HCT116 (cell line): ENCODE measurements at regions not wholly inside any gene's neighbourhood (a gene's known extent, or its start where the extent isn't known, plus 50 kb on each side); places are given as distances from the start of the nearest gene placed in this dataset.

Experiments
- ATAC-seq: fragments of 200-7000 bp; cut with Tn5 transposase; 2 replicates; pipeline ENCODE4 v1.9.1; 2020; ENCODE audit warnings: mild to moderate bottlenecking, moderate library complexity
- BruUV-seq: library from RNA; stranded (reverse); fragments of 400-500 nt; replicated peaks from 2 replicates; lab custom pipeline; 2021; lab: Mats Ljungman, UMichigan
- CTCF ChIA-PET: fragments of 300-600 bp; sonication (Branson Sonifier 250); formaldehyde crosslinking; loops from one replicate; lab custom pipeline; 2021; ENCODE audit warnings: antibody characterized with exemption; lab: Charles Lee
- POLR2A ChIA-PET: fragments of 300-600, 350-600 bp; sonication (Branson Sonifier 250); formaldehyde crosslinking; loops from one replicate; lab custom pipeline; 2021; ENCODE audit warnings: antibody characterized with exemption; lab: Charles Lee
- RAD21 ChIA-PET, 2 experiments: fragments of 300-600 bp; sonication (Branson Sonifier 250); formaldehyde crosslinking; loops; one replicate each; lab custom pipeline; 2023; ENCODE audit warnings: low total read pairs in 2 of 2; ENCODE audit not compliant: uncharacterized antibody in 2 of 2, unreplicated experiment in 2 of 2, low non-redundant PET in 1 of 2; lab: Charles Lee
- DNase-seq: peaks from one replicate; pipeline ENCODE4 v3.0.0-alpha.2; 2010; ENCODE audit warnings: low read depth, low spot score
- H2AFZ ChIP-seq: fragments of 200-600 bp; shearing (Covaris generic), sonication (generic); 2 replicates; pipeline ENCODE4 v1.6.1; 2017; ENCODE audit warnings: low read depth, mixed run types, mixed read lengths, antibody characterized with exemption, low read length; ENCODE audit not compliant: poor library complexity, severe bottlenecking
- H3K27ac ChIP-seq: 2 replicates; pipeline ENCODE4 v1.5.1; 2012; ENCODE audit warnings: low read depth, low read length
- H3K27me3 ChIP-seq: fragments of 200-600 bp; sonication (generic); 2 replicates; pipeline ENCODE4 v1.6.1; 2016; ENCODE audit warnings: mixed run types, low read length, mixed read lengths; ENCODE audit not compliant: insufficient read depth
- H3K36me3 ChIP-seq, 2 experiments: fragments of 200-500 bp in 1 of 2; fragments of 200-600 bp in 1 of 2; sonication (Bioruptor generic) in 1 of 2; sonication (generic) in 1 of 2; 2 replicates each; pipeline versions ENCODE4 v1.5.1 to v1.6.1; 2014 to 2016; ENCODE audit warnings: low read length in 2 of 2, inconsistent platforms in 1 of 2, mixed read lengths in 1 of 2, mixed run types in 1 of 2; ENCODE audit not compliant: insufficient read depth in 2 of 2, control insufficient read depth in 1 of 2
- H3K4me1 ChIP-seq, 2 experiments: fragments of 200-600 bp in 1 of 2; sonication (generic) in 1 of 2; 2 replicates each; pipeline versions ENCODE4 v1.5.1 to v1.6.1; 2012 to 2017; ENCODE audit warnings: low read length in 2 of 2, inconsistent platforms in 1 of 2, mild to moderate bottlenecking in 1 of 2, mixed read lengths in 1 of 2, mixed run types in 1 of 2, moderate library complexity in 1 of 2; ENCODE audit not compliant: insufficient read depth in 2 of 2, control insufficient read depth in 1 of 2
- H3K4me2 ChIP-seq: fragments of 200-600 bp; sonication (generic); 2 replicates; pipeline ENCODE4 v1.6.1; 2017; ENCODE audit warnings: mixed run types, low read length, mixed read lengths
- H3K4me3 ChIP-seq, 2 experiments: fragments of 200-600 bp in 1 of 2; sonication (generic) in 1 of 2; replicated peaks in 1 of 2; 2 replicates each; pipeline ENCODE4 v1.5.1; 2011 to 2016; ENCODE audit warnings: low read length in 2 of 2, control low read depth in 1 of 2, low read depth in 1 of 2, mild to moderate bottlenecking in 1 of 2, mixed read lengths in 1 of 2, mixed run types in 1 of 2
- H3K79me2 ChIP-seq: fragments of 200-600 bp; sonication (generic); 2 replicates; pipeline ENCODE4 v1.6.1; 2017; ENCODE audit warnings: mild to moderate bottlenecking, mixed run types, low read length, moderate library complexity, mixed read lengths; ENCODE audit not compliant: insufficient read depth
- H3K9ac ChIP-seq: fragments of 200-600 bp; sonication (generic); 2 replicates; pipeline ENCODE4 v1.6.1; 2016; ENCODE audit warnings: low read length, mixed read lengths
- H3K9me2 ChIP-seq: fragments of 200-600 bp; sonication (generic), shearing (Covaris generic); 2 replicates; pipeline ENCODE4 v1.6.1; 2017; ENCODE audit warnings: mixed run types, mild to moderate bottlenecking, moderate library complexity; ENCODE audit not compliant: insufficient read depth
- H3K9me3 ChIP-seq, 2 experiments: fragments of 200-500 bp in 1 of 2; fragments of 200-600 bp in 1 of 2; sonication (Bioruptor generic) in 1 of 2; sonication (generic) in 1 of 2; 2 replicates each; pipeline ENCODE4 v1.6.1; 2014 to 2017; ENCODE audit warnings: low read length in 2 of 2, mixed read lengths in 2 of 2, inconsistent platforms in 1 of 2, low read depth in 1 of 2, mild to moderate bottlenecking in 1 of 2, mixed run types in 1 of 2, moderate library complexity in 1 of 2; ENCODE audit not compliant: control insufficient read depth in 1 of 2, insufficient read depth in 1 of 2
- H4K20me1 ChIP-seq: fragments of 200-600 bp; sonication (generic), shearing (Covaris generic); 2 replicates; pipeline ENCODE4 v1.6.1; 2017; ENCODE audit warnings: mixed run types, mild to moderate bottlenecking, moderate library complexity; ENCODE audit not compliant: insufficient read depth
- CBX3 ChIP-seq: IDR thresholded peaks from 2 replicates; pipeline ENCODE4 v1.6.1; 2012; ENCODE audit warnings: low read depth
- ELF1 ChIP-seq: IDR thresholded peaks from 2 replicates; pipeline ENCODE4 v1.6.1; 2012; ENCODE audit warnings: low read depth, borderline replicate concordance
- EZH2phosphoT487 ChIP-seq: fragments of 200-600 bp; IDR thresholded peaks from 2 replicates; pipeline ENCODE4 v1.6.1; 2018; ENCODE audit warnings: antibody characterized with exemption, borderline replicate concordance
- FOSL1 ChIP-seq: IDR thresholded peaks from 2 replicates; pipeline ENCODE4 v1.6.1; 2012; ENCODE audit warnings: low read depth
- POLR2A ChIP-seq: IDR thresholded peaks from 2 replicates; pipeline ENCODE4 v1.7.0; 2011; ENCODE audit warnings: borderline replicate concordance; ENCODE audit not compliant: insufficient read depth, insufficient read length; ENCODE audit errors: extremely low read depth
- RAD21 ChIP-seq: IDR thresholded peaks from 2 replicates; pipeline ENCODE4 v1.6.1; 2012; ENCODE audit warnings: low read depth, mild to moderate bottlenecking
- SIN3A ChIP-seq: IDR thresholded peaks from 2 replicates; pipeline ENCODE4 v1.6.1; 2012; ENCODE audit warnings: low read depth
- SP1 ChIP-seq: IDR thresholded peaks from 2 replicates; pipeline ENCODE4 v1.6.1; 2012; ENCODE audit warnings: low read depth
- SRF ChIP-seq: IDR thresholded peaks from 2 replicates; pipeline ENCODE4 v1.6.1; 2012; ENCODE audit warnings: low read depth
- TCF7L2 ChIP-seq: IDR thresholded peaks from 2 replicates; pipeline ENCODE4 v1.7.0; 2011; ENCODE audit warnings: borderline replicate concordance, inconsistent platforms; ENCODE audit not compliant: insufficient read depth, insufficient read length; ENCODE audit errors: extremely low read depth
- ZNF274 ChIP-seq: fragments of 200-500 bp; sonication (Bioruptor generic); IDR thresholded peaks from 2 replicates; pipeline ENCODE4 v1.6.1; 2014; ENCODE audit warnings: mild to moderate bottlenecking, low read depth, low read length, inconsistent platforms
- intact Hi-C: fragments of 100-400 bp; cut with micrococcal nuclease; formaldehyde crosslinking; loops from 2 replicates; pipeline ENCODE4 v1.10.0; 2022
- TF ChIP-seq, protein P1 (sequence below): IDR thresholded peaks from 2 replicates; pipeline ENCODE4 v1.6.1; 2012
- TF ChIP-seq, protein P2 (sequence below), 3 experiments: fragments of 200-600 bp in 1 of 3; sonication (generic) in 1 of 3; IDR thresholded peaks in 2 of 3; conservative IDR thresholded peaks in 1 of 3; 2 replicates each; pipeline ENCODE4 v1.5.1; 2012 to 2017; ENCODE audit warnings: low read depth in 2 of 3, low read length in 2 of 3, antibody characterized with exemption in 1 of 3, borderline replicate concordance in 1 of 3, control low read depth in 1 of 3, mild to moderate bottlenecking in 1 of 3, mixed read lengths in 1 of 3, mixed run types in 1 of 3, moderate library complexity in 1 of 3; ENCODE audit not compliant: insufficient read depth in 1 of 3

DNA sequence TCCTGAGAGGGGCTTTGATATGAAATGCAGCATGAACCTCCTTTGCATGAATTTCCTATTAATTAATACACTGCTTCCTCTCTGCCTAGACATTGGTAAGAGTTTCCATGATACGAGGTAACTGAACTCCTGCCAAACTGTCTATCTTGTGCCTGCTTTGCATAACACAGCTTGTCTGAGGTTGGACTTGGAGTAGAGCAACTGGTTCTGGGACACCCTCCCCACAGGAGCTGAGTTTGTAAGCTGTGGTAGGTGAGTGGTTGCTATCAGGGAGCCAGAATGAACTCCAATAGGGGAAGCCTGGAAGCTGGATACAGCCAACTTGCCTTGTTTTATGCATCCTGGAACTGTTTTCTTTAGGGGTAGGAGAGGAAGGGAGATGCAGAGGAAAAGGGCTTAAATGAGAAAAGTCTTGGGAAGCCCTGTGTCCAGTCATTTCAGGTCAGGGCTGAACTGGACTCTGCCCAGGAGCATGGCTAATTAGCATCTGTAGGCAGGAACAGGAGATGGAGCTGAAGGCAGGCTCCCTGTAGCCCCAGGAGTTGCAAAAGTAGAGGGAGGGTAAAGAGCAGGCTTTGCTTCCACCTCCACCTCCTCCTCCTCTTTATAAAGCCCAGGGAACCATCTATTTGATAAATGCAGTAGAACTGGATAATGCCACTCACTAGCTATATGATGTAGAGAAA lies 73.2 kb upstream of the GPR158 start:
- ATAC-seq, result no peak
- CTCF ChIA-PET, result no interaction called here
- Histone ChIP-seq H3K4me3 (no peak overlapping the region), H3K4me1 (no peaks in the 10 kb centered on the region), H3K27me3 (no peaks in the 10 kb centered on the region), H3K9me2 (no peaks in the 10 kb centered on the region), H3K4me2 (no peak overlapping the region), H4K20me1 (no peaks in the 10 kb centered on the region), H3K9ac (no peak overlapping the region), H3K27ac (no peak overlapping the region), H3K36me3 (no peaks in the 10 kb centered on the region), H3K9me3 (no peaks in the 10 kb centered on the region; a peak in 1 of 4 replicates), H3K79me2 (no peaks in the 10 kb centered on the region), H2AFZ (no peak overlapping the region)
- intact Hi-C loops, result no loop called here
- RAD21 ChIA-PET, result no interaction called here
- POLR2A ChIA-PET, result no interaction called here
- no peak for DNase-seq
- BruUV-seq, result no TSS peak
- TF ChIP-seq SRF (no peak), POLR2A (no peak), FOSL1 (no peak), TCF7L2 (no peak), CBX3 (no peak), RAD21 (no peak), EZH2phosphoT487 (no peak), ELF1 (no peak), SP1 (no peak), SIN3A (no peak), ZNF274 (no peak)
- TF ChIP-seq, protein P1, sequence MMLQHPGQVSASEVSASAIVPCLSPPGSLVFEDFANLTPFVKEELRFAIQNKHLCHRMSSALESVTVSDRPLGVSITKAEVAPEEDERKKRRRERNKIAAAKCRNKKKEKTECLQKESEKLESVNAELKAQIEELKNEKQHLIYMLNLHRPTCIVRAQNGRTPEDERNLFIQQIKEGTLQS, result no peak
- TF ChIP-seq, protein P2, sequence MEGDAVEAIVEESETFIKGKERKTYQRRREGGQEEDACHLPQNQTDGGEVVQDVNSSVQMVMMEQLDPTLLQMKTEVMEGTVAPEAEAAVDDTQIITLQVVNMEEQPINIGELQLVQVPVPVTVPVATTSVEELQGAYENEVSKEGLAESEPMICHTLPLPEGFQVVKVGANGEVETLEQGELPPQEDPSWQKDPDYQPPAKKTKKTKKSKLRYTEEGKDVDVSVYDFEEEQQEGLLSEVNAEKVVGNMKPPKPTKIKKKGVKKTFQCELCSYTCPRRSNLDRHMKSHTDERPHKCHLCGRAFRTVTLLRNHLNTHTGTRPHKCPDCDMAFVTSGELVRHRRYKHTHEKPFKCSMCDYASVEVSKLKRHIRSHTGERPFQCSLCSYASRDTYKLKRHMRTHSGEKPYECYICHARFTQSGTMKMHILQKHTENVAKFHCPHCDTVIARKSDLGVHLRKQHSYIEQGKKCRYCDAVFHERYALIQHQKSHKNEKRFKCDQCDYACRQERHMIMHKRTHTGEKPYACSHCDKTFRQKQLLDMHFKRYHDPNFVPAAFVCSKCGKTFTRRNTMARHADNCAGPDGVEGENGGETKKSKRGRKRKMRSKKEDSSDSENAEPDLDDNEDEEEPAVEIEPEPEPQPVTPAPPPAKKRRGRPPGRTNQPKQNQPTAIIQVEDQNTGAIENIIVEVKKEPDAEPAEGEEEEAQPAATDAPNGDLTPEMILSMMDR (IDR thresholded peaks at IDR 0.05 in 2 of 3, conservative IDR thresholded peaks at IDR 0.05 in 1 of 3; ENCODE audit: borderline replicate concordance in 1 of 3, insufficient read depth in 1 of 3, low read depth in 2 of 3, low read length in 2 of 3), result no peak
